HG02759 (cell line): ENCODE measurements at regions not wholly inside any gene's neighbourhood (a gene's known extent, or its start where the extent isn't known, plus 50 kb on each side); places are given as distances from the start of the nearest gene placed in this dataset.

Experiments
- ATAC-seq: cut with Tn5 transposase; IDR thresholded peaks from one replicate; pipeline ENCODE4 v1.9.1; 2021; ENCODE audit warnings: mild to moderate bottlenecking, moderate library complexity; ENCODE audit not compliant: unreplicated experiment

- no peak for ATAC-seq
Observed at GRCh38 chr7:81607987-81608386, 161.9 kb downstream of the HGF start.

GRCh38 chr7:81606078-81606863 is 163.6 kb downstream of the HGF start:
- ATAC-seq = no peak

- no peak for ATAC-seq
Observed at GRCh38 chr7:81605493-81605892, 164.4 kb downstream of the HGF start.

- no peak for ATAC-seq
Observed at GRCh38 chr7:81604808-81605174, 165.1 kb downstream of the HGF start.

- no peak for ATAC-seq
Observed at GRCh38 chr7:81604075-81604807, 165.6 kb downstream of the HGF start.

GRCh38 chr7:81600608-81601007 is 169.2 kb downstream of the HGF start:
- no peak for ATAC-seq

- ATAC-seq = no peak
Observed at GRCh38 chr7:81598951-81599350, 170.9 kb downstream of the HGF start.

GRCh38 chr7:81594767-81595166 is 175.1 kb downstream of the HGF start:
- ATAC-seq = no peak

- no peak for ATAC-seq
Observed at GRCh38 chr7:81590131-81590530, 179.7 kb downstream of the HGF start.

- ATAC-seq = no peak
Observed at GRCh38 chr7:81584667-81585066, 185.2 kb downstream of the HGF start.

- no peak for ATAC-seq
Observed at GRCh38 chr7:81583882-81584533, 185.8 kb downstream of the HGF start.

GRCh38 chr7:81583090-81583489 is 186.8 kb downstream of the HGF start:
- ATAC-seq = no peak

GRCh38 chr7:81577642-81578340 is 192.1 kb downstream of the HGF start:
- ATAC-seq = no peak

- ATAC-seq = no peak
Observed at GRCh38 chr7:81574723-81575326, 195.0 kb downstream of the HGF start.

- no peak for ATAC-seq
Observed at GRCh38 chr7:81573932-81574331, 195.9 kb downstream of the HGF start.

- no peak for ATAC-seq
Observed at GRCh38 chr7:81573128-81573527, 196.7 kb downstream of the HGF start.

GRCh38 chr7:81562581-81562980 is 207.3 kb downstream of the HGF start:
- no peak for ATAC-seq

- no peak for ATAC-seq
Observed at GRCh38 chr7:81560708-81561107, 209.1 kb downstream of the HGF start.

- no peak for ATAC-seq
Observed at GRCh38 chr7:81549484-81550016, 220.3 kb downstream of the HGF start.

- ATAC-seq = no peak
Observed at GRCh38 chr7:81534996-81535395, 234.9 kb downstream of the HGF start.

- ATAC-seq = no peak
Observed at GRCh38 chr7:81534446-81534845, 235.4 kb downstream of the HGF start.
